Sigmoid colon (tissue), 6 donors: ENCODE measurements at regions not wholly inside any gene's neighbourhood (a gene's known extent, or its start where the extent isn't known, plus 50 kb on each side); places are given as distances from the start of the nearest gene placed in this dataset.

Experiments used
- DNase-seq: peaks from one replicate; pipeline ENCODE4 v3.0.0-alpha.2; 2019
- H3K27ac ChIP-seq, 4 donors: fragments of 200-600 bp; sonication (generic); one replicate each; pipeline ENCODE4 v1.5.1; 2016 to 2019; ENCODE audit warnings: mild to moderate bottlenecking in 1 of 4
- H3K27me3 ChIP-seq, 3 donors: fragments of 200-600 bp; sonication (generic); one replicate each; pipeline ENCODE4 v1.5.1; 2019; ENCODE audit warnings: mild to moderate bottlenecking in 1 of 3
- H3K36me3 ChIP-seq, 4 donors: fragments of 200-600 bp; sonication (generic); one replicate each; pipeline ENCODE4 v1.5.1; 2016 to 2019
- H3K4me1 ChIP-seq, 4 donors: fragments of 200-600 bp; sonication (generic); one replicate each; pipeline ENCODE4 v1.5.1; 2017 to 2019
- H3K4me3 ChIP-seq, 4 donors: fragments of 200-600 bp; sonication (generic); one replicate each; pipeline ENCODE4 v1.5.1; 2017 to 2019; ENCODE audit warnings: mild to moderate bottlenecking in 2 of 4, moderate library complexity in 1 of 4
- H3K9me3 ChIP-seq, 4 donors: fragments of 200-600 bp in 3 of 4; sonication (generic) in 3 of 4; one replicate each; pipeline versions ENCODE4 v1.5.1 to v1.6.1; 2013 to 2019
- EP300 ChIP-seq, 4 donors: sonication (generic); formaldehyde crosslinking; IDR thresholded peaks; one replicate each; pipeline ENCODE4 v1.6.1; 2017; ENCODE audit warnings: antibody characterized with exemption in 4 of 4
- POLR2A ChIP-seq, 2 donors: fragments of 450-650 bp; IDR thresholded peaks; one replicate each; pipeline ENCODE4 v1.6.1; 2016; ENCODE audit warnings: antibody characterized with exemption in 2 of 2, mild to moderate bottlenecking in 2 of 2, moderate library complexity in 2 of 2
- POLR2AphosphoS5 ChIP-seq, 4 donors: sonication (generic); formaldehyde crosslinking; IDR thresholded peaks; one replicate each; pipeline ENCODE4 v1.6.1; 2017; ENCODE audit warnings: antibody characterized with exemption in 4 of 4
- WGBS, 2 donors: extraction: QIAGEN DNeasy Blood & Tissue Kit; methylation state at CpG; one replicate each; pipeline ENCODE4 v1.1.7; 2013; 5-methylcytosine and 5-hydroxymethylcytosine counted together
- intact Hi-C: fragments of 100-400 bp; cut with DNase I; formaldehyde crosslinking; loops from one replicate; pipeline ENCODE4 v1.15.1; 2023
- TF ChIP-seq, protein P1 (sequence below), 4 experiments: fragments of 450-650 bp in 3 of 4; fragments of 200-600 bp in 1 of 4; IDR thresholded peaks; one replicate each; pipeline ENCODE4 v1.5.1; 2016 to 2019; ENCODE audit warnings: antibody characterized with exemption in 4 of 4, mild to moderate bottlenecking in 3 of 4, moderate library complexity in 2 of 4
- donor health status: healthy with polysubstance abuse.
- donor health status: healthy.

DNA sequence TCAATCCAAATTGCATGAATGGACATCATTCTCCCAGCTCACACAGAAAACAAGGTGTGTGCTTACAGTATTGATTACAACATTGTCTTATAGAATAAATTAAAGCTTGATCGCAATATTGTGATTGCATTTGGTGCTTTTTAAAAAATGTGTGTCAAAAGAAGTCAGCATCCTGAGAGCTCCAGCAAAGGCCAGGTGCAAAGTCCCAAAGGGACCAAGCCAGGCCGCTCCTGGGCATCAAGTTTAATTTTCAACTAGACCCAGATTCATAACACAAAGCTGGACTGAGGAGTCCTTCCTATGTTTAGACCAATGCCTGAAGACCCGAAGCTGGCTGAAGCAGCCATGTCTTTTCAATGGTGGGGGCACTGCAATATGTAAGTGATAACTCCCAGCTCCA lies 295.6 kb downstream of the IRX2 start:
- H3K9me3 ChIP-seq = no peaks in the 10 kb centered on the region
- no peaks in the 10 kb centered on the region for H3K36me3 ChIP-seq
- intact Hi-C loops = no loop called here
- H3K4me1 ChIP-seq = no peaks in the 10 kb centered on the region
- TF ChIP-seq, protein P1, sequence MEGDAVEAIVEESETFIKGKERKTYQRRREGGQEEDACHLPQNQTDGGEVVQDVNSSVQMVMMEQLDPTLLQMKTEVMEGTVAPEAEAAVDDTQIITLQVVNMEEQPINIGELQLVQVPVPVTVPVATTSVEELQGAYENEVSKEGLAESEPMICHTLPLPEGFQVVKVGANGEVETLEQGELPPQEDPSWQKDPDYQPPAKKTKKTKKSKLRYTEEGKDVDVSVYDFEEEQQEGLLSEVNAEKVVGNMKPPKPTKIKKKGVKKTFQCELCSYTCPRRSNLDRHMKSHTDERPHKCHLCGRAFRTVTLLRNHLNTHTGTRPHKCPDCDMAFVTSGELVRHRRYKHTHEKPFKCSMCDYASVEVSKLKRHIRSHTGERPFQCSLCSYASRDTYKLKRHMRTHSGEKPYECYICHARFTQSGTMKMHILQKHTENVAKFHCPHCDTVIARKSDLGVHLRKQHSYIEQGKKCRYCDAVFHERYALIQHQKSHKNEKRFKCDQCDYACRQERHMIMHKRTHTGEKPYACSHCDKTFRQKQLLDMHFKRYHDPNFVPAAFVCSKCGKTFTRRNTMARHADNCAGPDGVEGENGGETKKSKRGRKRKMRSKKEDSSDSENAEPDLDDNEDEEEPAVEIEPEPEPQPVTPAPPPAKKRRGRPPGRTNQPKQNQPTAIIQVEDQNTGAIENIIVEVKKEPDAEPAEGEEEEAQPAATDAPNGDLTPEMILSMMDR (IDR thresholded peaks at IDR 0.05) = no peak
- TF ChIP-seq POLR2A (IDR thresholded peaks at IDR 0.05) (no peak), POLR2AphosphoS5 (IDR thresholded peaks at IDR 0.05) (no peak), EP300 (IDR thresholded peaks at IDR 0.05) (no peak)
- no peak overlapping the region for H3K27ac ChIP-seq
- no peak overlapping the region for H3K4me3 ChIP-seq
- 82 to 90% methylated on average over 3 of the region's 3 CpGs for WGBS, 2 donors
- H3K27me3 ChIP-seq = no peaks in the 10 kb centered on the region
- DNase-seq = no peak

DNA sequence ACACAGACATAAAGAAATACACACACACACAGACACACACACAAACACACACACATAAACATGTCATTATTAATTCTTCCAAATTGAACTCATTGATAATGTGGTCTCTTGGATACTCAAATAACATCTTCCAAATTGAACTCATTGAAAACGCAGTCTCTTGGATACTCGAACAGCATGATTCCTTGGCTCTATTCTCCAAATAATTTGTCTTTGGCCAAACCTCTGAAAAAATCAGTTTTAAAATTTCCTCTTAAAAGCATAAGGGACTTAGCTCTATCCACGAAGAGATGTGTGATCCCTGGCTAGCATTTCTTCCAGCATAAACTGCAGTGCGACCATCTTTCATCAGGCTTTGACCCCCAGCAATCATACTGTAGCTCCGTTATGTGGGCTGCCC lies 296.6 kb downstream of the IRX2 start:
- intact Hi-C loops = no loop called here
- TF ChIP-seq POLR2A (IDR thresholded peaks at IDR 0.05) (no peak), POLR2AphosphoS5 (IDR thresholded peaks at IDR 0.05) (no peak), EP300 (IDR thresholded peaks at IDR 0.05) (no peak)
- TF ChIP-seq, protein P1 (IDR thresholded peaks at IDR 0.05) = no peak
- H3K27me3 ChIP-seq = no peaks in the 10 kb centered on the region
- H3K9me3 ChIP-seq = no peaks in the 10 kb centered on the region
- no peak for DNase-seq
- H3K4me1 ChIP-seq = no peaks in the 10 kb centered on the region
- no peaks in the 10 kb centered on the region for H3K36me3 ChIP-seq
- H3K27ac ChIP-seq = no peak overlapping the region
- WGBS, 2 donors = 87 to 88% methylated on average over 5 of the region's 5 CpGs
- H3K4me3 ChIP-seq = no peak overlapping the region

DNA sequence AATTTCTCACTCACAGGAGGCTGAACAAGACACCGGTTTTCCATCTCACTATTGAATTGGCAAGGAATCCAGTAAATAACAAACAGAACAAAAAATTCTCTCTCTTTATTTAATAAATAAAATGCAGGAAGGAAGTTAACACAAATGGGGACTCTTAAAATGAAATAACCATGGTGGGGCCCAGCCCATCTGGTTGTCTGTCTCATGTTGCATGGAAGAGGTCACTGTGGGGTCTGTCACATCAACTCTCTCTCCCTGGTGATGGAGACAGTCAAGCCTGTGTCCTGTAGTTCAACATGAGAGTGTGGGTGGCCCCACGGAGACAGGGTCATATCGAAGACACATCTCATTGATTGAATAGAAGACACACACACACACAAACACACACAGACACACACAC lies 297.7 kb downstream of the IRX2 start:
- no peak for DNase-seq
- H3K36me3 ChIP-seq = no peaks in the 10 kb centered on the region
- WGBS, 2 donors = 78 to 90% methylated on average over 3 of the region's 3 CpGs
- no peaks in the 10 kb centered on the region for H3K27me3 ChIP-seq
- no peak overlapping the region for H3K27ac ChIP-seq
- no peaks in the 10 kb centered on the region for H3K4me1 ChIP-seq
- TF ChIP-seq POLR2A (IDR thresholded peaks at IDR 0.05) = no peak
- TF ChIP-seq, protein P1 (IDR thresholded peaks at IDR 0.05) = no peak
- TF ChIP-seq POLR2AphosphoS5 (IDR thresholded peaks at IDR 0.05) = no peak
- TF ChIP-seq EP300 (IDR thresholded peaks at IDR 0.05) = no peak
- intact Hi-C loops = no loop called here
- no peak overlapping the region for H3K4me3 ChIP-seq
- no peaks in the 10 kb centered on the region for H3K9me3 ChIP-seq

DNA sequence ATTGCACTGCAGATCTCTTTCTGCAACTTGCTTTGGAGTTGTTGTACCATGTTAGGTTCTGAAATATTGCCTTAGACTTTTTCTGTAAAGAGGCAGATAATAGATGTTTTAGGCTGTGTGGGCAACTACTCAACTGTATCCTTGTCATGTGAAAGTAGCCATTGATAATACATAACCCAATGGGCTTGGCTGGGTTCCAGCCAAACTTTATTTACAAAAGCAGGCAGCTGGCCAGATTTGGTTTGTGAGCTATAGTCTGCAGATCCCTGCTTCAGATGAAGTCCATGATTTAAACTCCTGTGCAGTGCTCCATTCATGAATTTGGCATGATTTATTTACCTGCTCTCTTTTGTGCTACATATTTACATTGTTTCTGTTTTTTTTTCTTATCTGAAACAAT lies 300.4 kb downstream of the IRX2 start:
- Histone ChIP-seq H3K4me1 (no peaks in the 10 kb centered on the region), H3K9me3 (no peaks in the 10 kb centered on the region), H3K27me3 (no peaks in the 10 kb centered on the region), H3K4me3 (no peak overlapping the region), H3K36me3 (no peaks in the 10 kb centered on the region), H3K27ac (no peak overlapping the region)
- no peak for TF ChIP-seq POLR2AphosphoS5 (IDR thresholded peaks at IDR 0.05)
- no peak for TF ChIP-seq EP300 (IDR thresholded peaks at IDR 0.05)
- no peak for TF ChIP-seq POLR2A (IDR thresholded peaks at IDR 0.05)
- TF ChIP-seq, protein P1 (IDR thresholded peaks at IDR 0.05) = no peak
- no peak for DNase-seq
- intact Hi-C loops = no loop called here

DNA sequence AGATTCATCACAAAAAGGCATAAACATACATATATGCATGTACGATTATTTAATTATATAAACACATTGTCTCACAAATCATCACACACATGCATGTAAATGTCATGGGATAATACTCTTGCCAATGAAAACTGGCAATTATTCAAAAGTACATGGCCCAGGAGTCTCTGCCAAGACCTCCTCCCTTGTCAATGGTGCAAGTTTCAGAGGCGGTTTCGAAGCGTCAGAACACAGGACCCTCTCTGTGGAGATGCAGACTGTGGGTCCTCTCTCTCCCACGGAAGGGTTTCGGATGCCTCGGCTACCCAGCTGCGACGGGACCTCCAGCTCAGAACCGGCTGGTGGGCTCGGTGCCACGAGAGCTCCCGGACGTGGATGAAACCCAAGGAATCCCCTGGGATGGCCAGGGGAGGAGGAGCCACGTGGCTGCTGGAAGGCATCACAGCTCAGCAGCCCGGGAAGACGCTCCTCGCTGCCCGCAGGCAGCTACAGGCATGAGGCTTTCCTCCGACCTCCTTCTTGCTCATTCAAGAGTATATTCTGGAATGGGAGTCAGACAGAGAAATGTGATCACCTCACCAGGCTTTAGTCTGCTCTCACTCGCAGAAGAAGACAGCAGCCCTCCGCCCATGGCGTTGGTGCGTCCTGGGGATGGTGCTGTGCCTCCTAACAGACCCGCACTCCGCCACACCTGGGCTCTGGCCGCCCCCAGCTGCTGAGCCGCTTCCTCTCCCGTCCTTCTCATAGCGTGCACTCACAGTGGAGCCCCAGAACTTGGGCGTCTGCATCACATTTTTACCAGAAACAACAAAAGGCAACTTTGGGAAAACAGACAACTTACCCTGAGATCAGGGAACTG lies 308.8 kb downstream of the IRX2 start:
- 82 to 84% methylated on average over 31 of the region's 31 CpGs for WGBS, 2 donors
- TF ChIP-seq, protein P1 (IDR thresholded peaks at IDR 0.05) = no peak
- TF ChIP-seq POLR2A (IDR thresholded peaks at IDR 0.05) (no peak), POLR2AphosphoS5 (IDR thresholded peaks at IDR 0.05) (no peak), EP300 (IDR thresholded peaks at IDR 0.05) (no peak)
- intact Hi-C loops = no loop called here
- no peaks in the 10 kb centered on the region for H3K27me3 ChIP-seq
- H3K4me3 ChIP-seq = no peak overlapping the region
- no peaks in the 10 kb centered on the region for H3K9me3 ChIP-seq
- H3K4me1 ChIP-seq = no peaks in the 10 kb centered on the region
- no peak overlapping the region for H3K27ac ChIP-seq
- H3K36me3 ChIP-seq = no peaks in the 10 kb centered on the region
- DNase-seq = no peak
